Prostate gland (tissue), 2 donors: ENCODE measurements at regions not wholly inside any gene's neighbourhood (a gene's known extent, or its start where the extent isn't known, plus 50 kb on each side); places are given as distances from the start of the nearest gene placed in this dataset.

Source experiments
- CTCF ChIP-seq, 4 experiments: fragments of 200-600 bp in 2 of 4; fragments of 450-650 bp in 2 of 4; sonication (generic) in 2 of 4; IDR thresholded peaks; 1 replicate in 3 of 4; 2 replicates in 1 of 4; pipeline ENCODE4 v1.5.1; 2016 to 2019; ENCODE audit warnings: antibody characterized with exemption in 4 of 4, mild to moderate bottlenecking in 2 of 4, moderate library complexity in 2 of 4
- POLR2A ChIP-seq: fragments of 450-650 bp; IDR thresholded peaks from one replicate; pipeline ENCODE4 v1.6.1; 2016; ENCODE audit warnings: antibody characterized with exemption, mild to moderate bottlenecking
- POLR2AphosphoS5 ChIP-seq: sonication (generic); formaldehyde crosslinking; IDR thresholded peaks from one replicate; pipeline ENCODE4 v1.6.1; 2017; ENCODE audit warnings: antibody characterized with exemption

- TF ChIP-seq CTCF (IDR thresholded peaks at IDR 0.05) (no peak), POLR2AphosphoS5 (no peak), POLR2A (no peak)
Measured at GRCh38 chr4:180525523-180526077, 1717.6 kb upstream of the TENM3 start.
